NCI-H2196 (cell line): ENCODE measurements at regions not wholly inside any gene's neighbourhood (a gene's known extent, or its start where the extent isn't known, plus 50 kb on each side); places are given as distances from the start of the nearest gene placed in this dataset.
"Not testable (repeated sequence)": the region's sequence is repeated elsewhere in the genome, so short reads cannot be mapped to it uniquely, and the experiment has no call there.

Experiments used
- DNase-seq: peaks from one replicate; lab custom pipeline; 2025; ENCODE audit not compliant: unreplicated experiment; lab: John Stamatoyannopoulos, UW

GRCh38 chr2:117179405-117179804, 635.1 kb upstream of the DDX18 start:
- DNase-seq: no peak

DNA sequence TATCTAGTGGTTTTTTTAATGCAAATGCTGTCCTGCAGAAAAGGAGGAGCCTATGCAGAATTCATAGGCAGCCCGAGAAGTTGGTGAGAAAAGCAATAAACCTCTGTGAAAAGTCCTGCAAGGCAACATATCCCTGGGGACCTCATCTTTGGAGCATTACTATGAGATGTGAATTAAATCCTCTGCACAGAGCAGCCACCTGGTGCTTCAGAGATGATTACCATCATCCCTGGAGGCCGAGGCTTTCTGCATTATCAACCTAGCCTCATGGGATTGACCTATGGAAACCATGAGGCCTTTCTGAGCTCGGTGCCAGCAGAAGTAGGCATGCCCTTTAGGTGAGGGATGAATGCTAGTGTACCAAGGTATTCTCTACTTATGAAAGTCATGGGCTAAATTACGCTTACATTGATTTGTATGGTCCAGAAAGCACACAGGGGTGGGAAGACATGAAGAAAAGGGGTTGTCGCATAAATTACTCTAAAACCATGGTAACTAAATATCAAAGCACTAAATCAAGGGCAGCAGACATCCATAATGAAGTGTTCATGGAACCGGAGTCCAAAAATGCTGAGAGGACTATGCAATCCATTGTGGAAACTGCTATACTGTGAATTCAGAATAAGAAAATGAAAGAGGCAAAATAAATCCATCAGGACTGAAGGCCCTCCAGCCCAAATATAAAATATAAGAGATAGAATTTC, 623.5 kb upstream of the DDX18 start:
- no peak for DNase-seq

- DNase-seq: no peak
These were observed 619.1 kb upstream of the DDX18 start for GRCh38 chr2:117195381-117195780.

- no peak for DNase-seq
These were observed 615.0 kb upstream of the DDX18 start for GRCh38 chr2:117199511-117199910.

DNA sequence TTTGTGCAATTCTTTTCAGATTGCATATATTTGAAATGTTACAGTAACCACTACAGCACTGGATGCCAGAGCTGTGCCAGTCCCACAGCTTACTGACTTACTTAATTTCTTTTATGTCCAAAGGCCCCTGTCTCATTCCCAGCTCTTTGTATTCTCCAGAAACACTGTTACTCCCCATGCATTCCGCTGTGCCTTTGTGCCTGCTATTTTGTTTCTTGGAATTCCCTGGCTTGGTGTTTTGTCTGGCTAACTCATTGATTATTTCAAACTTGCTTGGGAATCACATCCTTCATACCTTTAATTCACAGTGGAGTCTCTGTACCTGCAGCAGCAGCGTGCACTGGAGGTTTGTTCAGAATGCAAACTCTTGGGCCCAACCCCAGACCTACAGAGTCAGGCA, 601.9 kb upstream of the DDX18 start:
- DNase-seq: no peak

- DNase-seq: no peak
These were observed 597.3 kb upstream of the DDX18 start for GRCh38 chr2:117217145-117217544.

- no peak for DNase-seq
These were observed 591.7 kb upstream of the DDX18 start for GRCh38 chr2:117222809-117223208.

- DNase-seq: no peak
These were observed 582.2 kb upstream of the DDX18 start for GRCh38 chr2:117232305-117232704.

- no peak for DNase-seq
These were observed 557.1 kb upstream of the DDX18 start for GRCh38 chr2:117257362-117257761.

- DNase-seq: no peak
These were observed 544.9 kb upstream of the DDX18 start for GRCh38 chr2:117269574-117269973.

GRCh38 chr2:117271631-117272030, 542.9 kb upstream of the DDX18 start:
- no peak for DNase-seq

DNA sequence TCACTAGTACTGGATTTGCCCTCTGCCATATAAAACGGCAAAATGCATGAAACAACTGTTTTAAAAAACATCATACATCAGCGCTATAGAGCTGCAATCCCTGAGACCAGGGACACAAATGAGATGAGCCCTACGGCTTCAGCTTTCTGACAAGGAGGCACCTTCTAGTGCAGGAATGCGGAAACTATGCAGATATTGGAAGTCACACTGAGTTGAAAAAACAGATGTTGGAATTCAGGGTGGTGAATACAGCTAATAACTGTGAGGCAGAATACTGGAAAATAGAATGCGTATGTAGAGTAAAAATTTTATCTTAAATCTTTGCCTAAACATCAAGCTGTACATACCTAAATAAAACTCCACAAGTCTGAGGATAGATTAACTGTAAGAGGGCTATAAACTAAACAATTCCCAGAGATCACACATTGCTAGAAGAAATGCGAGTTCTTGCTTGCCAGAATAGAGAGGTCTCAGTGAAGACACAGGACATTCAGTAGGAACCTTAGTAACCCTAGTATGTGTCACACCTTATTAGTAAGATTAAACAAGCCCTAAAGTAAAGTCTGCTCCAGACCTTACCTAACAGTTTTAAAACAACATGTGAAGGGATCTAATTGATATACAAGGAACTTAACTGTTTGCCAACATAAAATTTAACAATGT, 541.4 kb upstream of the DDX18 start:
- no peak for DNase-seq

- no peak for DNase-seq
These were observed 521.5 kb upstream of the DDX18 start for GRCh38 chr2:117293012-117293411.

- DNase-seq: no peak
These were observed 515.0 kb upstream of the DDX18 start for GRCh38 chr2:117299451-117299850.

GRCh38 chr2:117308861-117309770, 505.4 kb upstream of the DDX18 start:
- no peak for DNase-seq

DNA sequence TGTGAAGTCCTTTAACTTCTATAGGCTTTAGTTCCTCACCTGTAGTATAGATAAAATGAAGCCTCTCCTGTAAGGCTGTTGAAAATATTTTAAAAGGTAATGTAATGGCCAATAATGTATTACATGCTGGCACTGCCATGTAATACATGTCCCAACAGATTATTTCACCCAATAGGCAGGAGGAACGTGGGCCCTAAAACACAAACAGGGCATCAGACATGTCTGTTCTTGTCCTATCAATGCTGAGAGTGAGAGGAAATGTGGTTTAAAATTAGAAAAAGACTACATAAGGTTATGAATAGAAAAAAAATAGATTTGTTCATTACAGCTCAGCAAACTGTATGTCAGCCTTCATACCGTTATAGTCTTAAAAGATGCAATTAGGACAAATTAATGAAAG, 492.7 kb upstream of the DDX18 start:
- no peak for DNase-seq

DNA sequence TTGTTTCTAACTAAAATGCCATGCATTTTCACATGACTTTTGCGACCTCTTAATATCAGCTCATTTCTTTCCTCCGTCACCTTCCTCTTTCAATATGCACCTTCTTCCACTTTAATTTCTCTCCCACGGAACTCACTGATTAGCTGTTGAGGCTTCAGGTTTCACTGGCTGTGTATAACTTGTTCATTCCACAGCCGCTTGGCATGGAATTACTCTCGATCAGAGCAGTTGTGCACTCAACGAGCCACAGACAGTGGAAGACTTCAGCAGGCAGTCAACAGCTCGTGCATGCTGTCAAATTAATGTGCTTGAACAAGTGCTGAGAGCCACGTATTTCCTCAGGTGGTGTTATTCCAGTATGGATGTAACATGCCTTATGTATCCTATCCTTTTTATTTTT, 491.2 kb upstream of the DDX18 start:
- DNase-seq: no peak

DNA sequence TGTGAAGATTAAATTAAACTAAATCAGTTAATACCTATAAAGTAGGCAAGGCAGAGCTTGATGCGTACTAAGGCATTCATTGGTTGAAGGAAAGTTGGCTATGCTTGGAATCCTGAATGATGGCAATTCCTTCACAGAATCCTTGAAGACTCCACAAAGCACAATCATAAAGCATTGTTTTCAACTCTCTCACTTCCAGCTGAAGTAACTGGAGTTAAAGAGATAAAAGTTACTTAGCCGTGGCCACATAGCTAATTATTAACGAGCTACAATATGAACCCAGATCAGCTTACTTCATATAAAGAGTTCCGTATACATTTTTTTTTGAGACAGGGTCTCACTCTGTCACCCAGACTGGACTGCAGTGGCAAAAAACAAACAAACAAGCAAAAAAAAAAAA, 483.9 kb upstream of the DDX18 start:
- DNase-seq: no peak

DNA sequence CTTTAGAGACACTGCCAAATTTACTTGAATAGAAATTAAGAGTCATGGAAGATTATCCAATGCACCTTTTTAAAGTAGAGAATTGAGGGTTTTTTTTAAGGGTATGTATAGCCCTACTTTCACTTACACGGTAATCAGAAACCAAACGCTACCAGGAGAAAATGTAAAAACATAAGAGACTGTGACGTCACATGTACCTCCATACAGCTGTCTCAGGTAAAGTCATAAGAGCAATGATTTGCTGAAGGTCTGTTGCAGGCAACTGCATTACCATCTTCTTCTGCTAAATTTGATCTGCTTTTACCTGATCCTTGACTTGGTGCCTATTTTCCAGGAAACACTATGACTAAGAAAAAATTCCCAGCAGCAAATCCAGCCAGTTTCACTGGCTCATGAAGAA, 478.5 kb upstream of the DDX18 start:
- no peak for DNase-seq

- DNase-seq: no peak
These were observed 478.0 kb upstream of the DDX18 start for GRCh38 chr2:117336496-117336895.

DNA sequence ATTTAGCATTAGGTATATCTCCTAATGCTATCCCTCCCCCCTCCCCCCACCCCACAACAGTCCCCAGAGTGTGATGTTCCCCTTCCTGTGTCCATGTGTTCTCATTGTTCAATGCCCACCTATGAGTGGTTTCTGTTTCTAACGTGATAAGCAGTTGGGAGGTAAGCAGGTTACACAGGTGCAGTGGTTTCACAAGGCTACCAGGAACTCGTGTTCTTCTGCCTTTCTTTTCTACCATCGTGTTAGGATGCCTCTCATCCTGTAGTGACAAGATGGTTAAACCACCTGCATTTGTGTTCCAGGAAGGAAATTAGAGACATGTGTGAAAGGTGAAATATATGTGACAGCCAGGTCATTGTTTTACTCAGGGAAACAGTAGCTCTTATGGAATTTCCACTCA, 476.5 kb upstream of the DDX18 start:
- DNase-seq: not testable (repeated sequence)

- no peak for DNase-seq
These were observed 474.5 kb upstream of the DDX18 start for GRCh38 chr2:117339980-117340379.
